NCI-H1694 (cell line): ENCODE measurements at regions not wholly inside any gene's neighbourhood (a gene's known extent, or its start where the extent isn't known, plus 50 kb on each side); places are given as distances from the start of the nearest gene placed in this dataset.
A peak's percentile ranks its signal among the peaks of the same experiment; 100 is the strongest.

Source experiments
- DNase-seq: peaks from one replicate; lab custom pipeline; 2025; lab: John Stamatoyannopoulos, UW

DNA sequence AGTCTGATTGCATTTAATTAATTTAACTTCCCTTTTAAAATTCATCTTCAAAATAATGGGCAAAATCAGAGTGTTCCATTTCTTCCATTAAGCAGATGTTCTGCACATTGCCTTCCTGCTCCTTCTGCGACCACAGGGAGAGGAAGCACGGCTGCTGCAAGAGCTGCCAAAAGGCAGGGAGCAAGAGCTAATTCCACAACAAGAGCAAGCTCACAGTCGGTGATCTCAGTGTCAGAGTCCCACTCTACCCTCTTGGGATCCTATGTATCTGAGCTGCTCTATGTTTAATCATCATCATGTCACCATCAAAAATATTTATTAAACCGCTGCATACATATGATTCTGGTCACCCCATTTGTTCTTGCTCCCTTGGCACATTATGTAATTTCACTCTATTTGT lies 255.3 kb upstream of the CAMK1G start:
- peak; percentile 5 for DNase-seq

DNA sequence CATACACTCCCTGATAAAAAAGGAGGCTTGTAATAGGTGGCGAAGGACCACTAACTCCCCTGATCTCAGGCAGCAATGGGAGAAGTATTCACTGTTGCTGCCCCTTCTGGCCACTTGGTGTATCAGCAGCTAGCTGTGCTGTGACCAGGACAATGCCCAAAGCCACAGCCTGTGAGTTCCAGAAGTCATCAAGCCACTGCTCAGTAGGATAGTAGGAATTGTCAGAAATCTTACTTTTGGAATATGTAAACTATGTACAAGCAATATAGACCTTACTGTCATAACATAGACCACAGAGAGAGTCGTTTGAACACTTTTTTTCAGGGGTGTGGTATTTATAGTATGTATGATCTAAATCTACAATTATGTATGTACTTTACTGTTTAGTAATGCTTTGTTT lies 248.3 kb upstream of the CAMK1G start:
- peak; percentile 27 for DNase-seq

DNA sequence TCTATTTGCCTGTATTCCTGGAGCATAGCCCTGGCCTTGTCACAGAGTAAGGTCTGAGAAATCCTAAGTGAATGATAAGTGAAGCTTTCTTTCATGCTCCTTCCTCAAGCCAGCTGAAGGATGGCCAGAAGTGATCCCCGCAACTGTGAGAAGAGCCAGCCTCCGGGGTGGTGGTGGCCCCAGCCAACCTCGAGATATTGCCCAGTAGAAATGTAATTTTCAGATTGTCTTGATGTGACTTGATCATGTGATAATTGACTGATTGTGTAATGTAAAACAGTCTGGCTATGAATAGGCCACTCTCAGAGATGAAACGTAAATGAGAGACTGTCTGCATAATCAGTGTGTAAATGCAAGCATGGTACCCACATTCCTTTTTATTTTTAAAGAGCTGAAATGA lies 242.4 kb upstream of the CAMK1G start:
- no peak for DNase-seq

DNA sequence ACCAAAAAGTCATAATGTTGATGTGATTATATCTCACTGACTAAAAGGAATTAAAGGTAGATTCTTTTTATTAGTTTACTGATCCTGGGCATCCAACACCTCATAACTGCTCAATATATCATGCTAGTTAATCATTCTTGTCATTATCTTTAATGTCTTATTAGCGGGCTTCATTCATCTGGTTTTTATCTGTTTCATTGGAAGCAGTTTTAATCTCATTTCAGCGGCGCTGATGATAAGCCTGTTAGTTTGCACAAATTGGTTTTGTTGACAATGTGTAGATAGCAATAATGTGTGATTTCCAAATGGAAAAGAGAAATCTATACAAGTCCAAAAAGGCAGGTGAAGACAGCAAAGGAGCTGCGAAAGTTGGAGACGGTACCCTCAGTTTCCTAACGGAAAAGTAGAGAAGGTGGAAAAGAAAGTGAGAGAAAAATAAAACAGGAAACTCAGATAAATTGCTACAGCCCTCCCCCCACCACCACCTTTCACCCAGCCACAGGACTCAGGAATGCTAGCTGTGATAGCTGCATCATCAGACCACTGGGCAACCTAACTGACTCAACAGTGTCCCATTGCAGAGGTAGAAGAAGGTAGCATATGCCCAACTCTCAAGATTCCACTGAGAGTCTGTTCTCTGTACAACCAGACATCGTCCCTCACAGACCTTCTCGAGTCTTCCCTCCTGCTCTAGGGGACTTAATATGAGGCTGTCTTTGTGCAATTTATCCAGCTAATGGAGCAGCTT lies 241.7 kb upstream of the CAMK1G start:
- DNase-seq, result no peak

DNA sequence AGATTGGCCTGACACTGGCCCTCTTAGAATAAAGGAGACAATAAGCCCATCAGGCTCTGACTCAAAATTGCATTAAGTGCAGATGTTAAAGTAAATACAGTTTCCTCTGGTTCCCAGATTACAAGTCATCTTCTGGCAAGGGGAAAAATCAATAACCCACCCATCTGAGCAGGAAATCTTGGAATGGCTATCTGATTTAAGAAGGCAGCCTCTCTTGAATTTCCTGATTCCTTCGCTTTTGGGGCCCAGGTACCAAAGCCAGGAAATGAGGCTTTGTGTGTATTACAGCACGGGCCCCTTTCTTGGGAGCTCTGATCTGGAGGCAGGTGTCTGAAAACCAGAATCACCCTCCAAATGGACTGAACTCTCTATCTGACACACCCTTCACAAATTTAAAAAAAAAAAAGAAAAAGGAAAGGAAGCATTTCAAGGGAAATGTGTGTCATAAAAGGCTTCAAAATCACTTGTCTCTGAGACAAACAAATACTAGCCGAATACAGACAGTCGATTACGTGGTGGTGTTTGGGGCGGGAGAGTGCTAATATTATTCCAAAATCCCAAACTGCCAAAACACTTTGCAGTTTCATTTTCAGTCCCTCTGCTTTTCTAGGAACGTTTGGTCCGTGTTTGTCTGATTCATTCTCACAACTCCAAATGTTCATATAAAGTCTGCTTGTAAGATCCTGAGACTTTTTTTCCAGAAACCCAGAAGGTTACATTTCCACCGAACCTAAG lies 240.9 kb upstream of the CAMK1G start:
- DNase-seq, result no peak

DNA sequence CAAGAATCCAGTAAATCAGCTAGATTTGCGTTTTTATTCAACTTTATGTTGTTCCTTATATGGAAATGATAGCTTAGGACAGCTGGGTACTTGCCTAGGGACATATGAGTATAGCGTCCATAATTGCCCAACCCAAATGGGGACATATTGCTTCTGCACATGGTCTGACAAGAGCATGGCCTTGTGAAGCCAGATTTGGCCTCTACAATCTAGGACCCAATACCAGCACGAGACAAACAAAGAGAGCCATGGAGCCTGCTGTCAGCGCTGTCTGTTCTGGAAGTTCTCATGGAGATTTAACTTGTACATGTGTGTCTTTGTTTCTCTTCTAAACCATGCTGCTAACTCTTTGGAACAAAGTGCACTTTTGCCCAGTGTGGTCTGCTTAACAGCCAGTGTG lies 240.0 kb upstream of the CAMK1G start:
- DNase-seq, result no peak

DNA sequence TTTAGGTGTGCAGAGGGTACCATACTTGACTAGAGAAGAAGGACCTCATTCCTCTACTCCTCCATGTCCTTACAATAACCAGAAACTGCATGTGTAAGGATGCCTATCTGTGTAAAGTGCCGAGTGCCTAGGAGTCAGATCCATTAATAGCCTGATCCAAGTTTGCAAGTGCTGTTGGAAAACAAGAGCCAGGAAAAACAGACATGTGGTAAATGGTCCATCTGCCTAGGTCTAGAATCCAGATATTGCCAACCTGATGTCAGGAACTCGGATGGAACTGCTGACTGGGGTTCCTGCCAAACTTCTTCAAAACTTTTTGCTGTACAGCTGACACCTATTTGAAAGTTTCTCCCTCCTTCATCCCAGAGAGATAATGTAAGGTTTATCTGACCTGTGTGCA lies 239.4 kb upstream of the CAMK1G start:
- DNase-seq, result peak; percentile 36

DNA sequence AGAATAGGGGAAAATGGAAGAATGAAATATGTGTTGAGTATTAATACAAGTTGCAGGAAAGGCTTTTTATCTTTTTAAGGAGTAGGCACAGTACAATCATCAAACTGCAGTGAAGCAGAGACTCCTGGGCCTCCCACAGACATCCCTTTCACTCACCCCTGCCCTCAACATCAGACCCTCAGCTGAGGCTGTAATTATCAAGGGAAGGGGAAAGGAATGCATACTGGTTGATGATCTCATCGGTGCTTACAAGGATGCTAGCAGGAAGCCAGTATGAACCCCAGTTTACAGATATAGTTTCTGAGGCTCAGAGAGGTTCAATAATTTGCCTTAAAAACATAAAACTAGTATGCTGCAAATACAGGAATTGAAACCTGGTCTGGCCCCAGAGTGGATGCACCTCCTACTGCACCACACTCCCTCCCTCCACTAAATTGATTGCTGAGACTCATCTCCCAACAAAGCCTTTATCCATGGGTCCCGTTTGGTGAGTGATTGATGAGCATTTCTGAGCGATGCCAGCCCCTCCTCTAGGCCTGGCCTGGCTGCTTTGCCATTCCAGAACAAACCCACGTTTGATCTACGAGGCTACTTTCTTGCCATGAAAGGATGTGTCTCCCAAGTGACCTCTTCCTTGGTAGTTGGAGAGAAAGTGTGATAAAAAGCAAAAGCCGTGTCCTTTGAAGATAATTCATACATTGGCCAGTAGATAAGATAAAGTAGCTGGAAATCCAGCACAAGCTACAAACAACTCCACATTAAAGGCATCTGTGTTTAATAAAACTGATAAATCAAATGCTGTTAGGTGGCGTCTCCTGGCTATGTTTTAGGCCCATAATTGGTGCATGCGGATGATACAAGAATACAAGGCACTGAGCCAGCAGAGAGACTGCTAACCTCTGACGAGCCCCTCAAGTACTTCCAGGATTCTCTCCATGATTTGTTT lies 233.9 kb upstream of the CAMK1G start:
- no peak for DNase-seq

DNA sequence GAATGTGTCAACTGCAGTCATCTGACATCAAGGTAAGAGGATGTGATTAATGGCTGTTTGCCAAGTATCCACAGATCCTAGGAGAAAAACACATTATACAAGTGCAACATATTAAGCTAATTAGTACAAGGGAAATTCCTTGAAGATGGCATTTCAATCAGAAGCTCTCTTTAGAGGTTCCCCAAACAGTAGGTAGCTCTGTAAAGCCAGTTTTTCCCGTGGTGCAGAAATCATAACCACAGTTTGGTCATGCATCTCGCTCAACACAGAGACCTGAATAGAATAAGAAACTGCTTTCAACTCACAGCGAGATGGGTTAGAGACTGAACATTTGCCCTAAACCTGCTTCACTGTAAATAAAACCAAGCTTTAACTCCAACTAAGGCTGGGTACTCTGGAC lies 230.5 kb upstream of the CAMK1G start:
- no peak for DNase-seq

DNA sequence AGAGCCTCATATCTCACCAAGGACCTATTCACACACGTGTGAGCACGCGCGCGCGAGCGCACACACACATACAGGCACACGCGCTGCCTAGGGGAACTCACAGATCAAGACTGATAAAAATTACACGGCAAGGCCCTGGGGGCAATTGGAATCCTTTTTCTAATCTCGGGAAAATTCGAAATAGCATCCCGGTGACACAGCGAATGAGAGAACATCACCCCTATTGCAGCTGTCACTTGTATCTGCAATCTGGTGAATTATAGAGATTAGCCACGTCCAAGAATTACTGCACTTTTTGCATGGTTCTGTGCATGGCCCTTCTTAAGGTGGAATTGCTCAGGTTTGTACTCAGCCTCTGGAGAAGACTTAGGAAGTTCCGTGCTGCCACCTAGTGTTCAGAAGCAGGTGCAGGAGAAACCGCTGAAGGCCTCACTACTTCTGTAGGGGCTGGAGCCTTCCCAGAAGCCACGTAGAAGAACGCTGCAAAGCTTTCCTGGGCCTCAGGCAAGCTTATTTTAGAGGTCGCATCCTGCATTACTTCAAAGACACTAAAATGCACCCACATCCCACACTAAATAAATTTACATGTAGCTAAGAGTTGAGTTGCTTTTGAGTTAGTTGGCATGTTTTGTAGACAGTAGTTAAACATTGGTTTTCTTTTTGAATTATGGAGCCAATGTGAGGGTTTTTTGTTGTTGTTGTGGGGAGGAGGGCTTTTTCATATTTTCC lies 229.2 kb upstream of the CAMK1G start:
- DNase-seq, result peak; percentile 88

DNA sequence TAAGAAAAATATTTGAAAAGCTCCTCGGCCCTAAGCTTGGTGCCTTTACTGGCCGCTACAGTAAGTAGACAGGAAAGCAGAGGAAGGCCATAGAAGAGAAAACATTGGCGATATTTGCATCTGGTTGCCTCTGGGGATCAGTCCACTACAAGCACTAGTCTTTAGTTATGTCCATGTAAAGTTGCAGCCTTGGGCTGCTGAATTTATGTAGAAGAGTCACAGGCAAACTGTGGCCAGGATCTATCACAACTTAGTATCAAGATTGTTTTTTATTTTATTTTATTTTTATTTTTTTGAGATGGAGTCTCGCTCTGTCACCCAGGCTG lies 228.7 kb upstream of the CAMK1G start:
- no peak for DNase-seq

DNA sequence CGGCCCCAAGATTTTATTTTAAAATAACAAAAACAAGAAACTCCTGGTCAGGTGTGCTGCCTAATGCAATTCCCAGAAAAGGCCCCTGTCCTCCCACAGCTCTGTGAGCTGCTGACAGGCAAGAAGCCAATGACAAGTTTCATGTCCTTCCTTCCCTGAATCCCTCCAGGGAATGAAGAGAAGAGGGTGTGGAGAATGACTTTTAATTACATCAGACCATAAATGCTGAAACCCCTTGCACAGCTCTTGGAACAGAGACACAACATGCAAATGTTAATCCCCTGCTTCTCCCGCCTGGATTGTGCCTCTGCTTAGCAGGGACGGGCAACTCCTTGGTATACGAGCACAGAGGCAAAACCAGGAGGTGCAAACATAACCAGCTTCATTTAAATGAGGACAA lies 228.1 kb upstream of the CAMK1G start:
- no peak for DNase-seq

DNA sequence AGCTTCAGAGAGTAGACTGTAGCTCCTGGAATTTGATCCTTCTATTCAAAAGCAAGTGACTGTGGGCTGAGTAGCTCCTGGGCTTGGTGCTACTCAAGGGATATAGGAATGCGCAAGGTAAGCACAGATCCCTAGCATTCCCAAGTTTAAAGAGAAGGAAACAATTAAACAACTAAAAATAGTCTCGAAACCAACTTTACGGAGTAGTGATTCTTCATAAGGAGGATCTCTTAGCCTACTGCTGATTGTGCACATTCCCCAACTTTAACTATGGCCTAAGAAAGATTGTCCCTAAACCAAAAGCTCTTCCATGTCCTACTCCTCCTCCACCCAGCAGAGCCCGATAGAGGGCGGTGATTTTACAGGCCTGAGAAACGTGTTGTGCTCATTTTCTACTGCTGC lies 226.5 kb upstream of the CAMK1G start:
- DNase-seq, result no peak

DNA sequence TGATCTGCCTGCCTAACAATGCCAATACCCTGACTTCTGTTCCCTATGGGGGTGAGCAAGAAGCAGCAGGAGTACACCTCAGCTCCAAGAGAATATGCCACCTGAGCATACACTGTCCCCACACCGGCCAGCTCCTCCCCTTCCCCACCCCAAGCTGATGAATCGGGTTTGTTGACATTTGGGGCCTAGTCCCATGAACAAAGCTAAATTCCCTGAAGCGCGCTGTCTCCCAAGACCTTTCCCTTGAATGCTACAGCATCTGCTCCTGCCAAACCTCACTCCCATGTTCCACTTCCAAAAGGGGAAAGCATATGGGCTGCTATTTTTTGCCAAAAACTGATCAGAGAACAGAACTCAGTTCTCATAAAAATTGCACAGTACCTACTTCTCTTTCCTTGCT lies 220.4 kb upstream of the CAMK1G start:
- DNase-seq, result peak; percentile 94

DNA sequence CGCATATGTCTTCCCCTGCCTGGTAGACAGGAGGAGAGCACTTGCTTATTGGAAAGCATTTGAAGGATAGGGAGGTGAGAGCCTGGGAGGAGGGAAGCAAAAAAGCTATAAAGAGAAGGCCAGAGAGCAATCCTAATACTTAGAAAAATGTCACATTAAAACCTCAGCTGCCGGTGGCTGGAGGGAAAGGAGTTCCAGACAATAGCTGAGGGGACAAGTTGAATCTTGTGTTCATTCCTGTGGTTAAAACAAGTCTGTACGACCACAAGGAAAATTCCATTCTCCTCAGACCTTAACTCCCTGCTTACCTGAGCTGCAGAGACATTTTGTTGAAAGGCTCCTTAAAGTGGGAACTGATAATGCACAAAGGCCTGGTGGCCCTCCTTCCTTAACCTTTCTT lies 218.8 kb upstream of the CAMK1G start:
- no peak for DNase-seq

DNA sequence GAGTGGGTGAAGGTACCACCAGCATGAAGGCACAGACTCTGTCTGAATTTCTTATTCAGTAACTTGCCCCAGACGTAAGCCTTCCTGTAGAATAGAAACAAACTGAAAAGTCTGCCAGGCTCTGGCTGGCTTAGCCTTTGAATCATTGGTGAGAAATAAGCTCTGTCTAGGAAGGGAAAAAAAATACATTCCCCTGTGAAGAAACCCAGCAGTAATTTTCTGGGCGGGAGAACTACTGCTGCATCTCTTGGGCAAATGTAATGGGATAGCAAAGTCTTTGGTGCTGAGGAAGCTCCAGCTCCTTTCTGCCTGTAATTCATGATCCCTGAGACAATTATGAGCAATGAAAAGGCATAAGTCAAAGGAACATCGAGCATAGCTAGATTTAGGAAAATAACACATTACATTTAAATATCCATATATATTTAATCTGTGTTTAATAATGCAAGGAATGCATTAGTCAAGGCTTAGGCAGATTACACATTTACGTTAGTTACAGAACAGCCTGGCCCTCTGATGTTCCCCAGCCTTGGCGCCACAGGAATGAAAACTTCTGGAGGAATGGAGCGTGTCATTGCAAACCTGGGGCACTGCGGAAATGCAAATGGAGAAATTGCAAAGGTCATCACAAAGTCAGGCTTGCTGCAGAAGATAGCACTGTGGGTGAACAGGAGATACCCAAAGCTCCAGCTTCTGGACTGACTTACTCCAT lies 216.3 kb upstream of the CAMK1G start:
- DNase-seq, result no peak

DNA sequence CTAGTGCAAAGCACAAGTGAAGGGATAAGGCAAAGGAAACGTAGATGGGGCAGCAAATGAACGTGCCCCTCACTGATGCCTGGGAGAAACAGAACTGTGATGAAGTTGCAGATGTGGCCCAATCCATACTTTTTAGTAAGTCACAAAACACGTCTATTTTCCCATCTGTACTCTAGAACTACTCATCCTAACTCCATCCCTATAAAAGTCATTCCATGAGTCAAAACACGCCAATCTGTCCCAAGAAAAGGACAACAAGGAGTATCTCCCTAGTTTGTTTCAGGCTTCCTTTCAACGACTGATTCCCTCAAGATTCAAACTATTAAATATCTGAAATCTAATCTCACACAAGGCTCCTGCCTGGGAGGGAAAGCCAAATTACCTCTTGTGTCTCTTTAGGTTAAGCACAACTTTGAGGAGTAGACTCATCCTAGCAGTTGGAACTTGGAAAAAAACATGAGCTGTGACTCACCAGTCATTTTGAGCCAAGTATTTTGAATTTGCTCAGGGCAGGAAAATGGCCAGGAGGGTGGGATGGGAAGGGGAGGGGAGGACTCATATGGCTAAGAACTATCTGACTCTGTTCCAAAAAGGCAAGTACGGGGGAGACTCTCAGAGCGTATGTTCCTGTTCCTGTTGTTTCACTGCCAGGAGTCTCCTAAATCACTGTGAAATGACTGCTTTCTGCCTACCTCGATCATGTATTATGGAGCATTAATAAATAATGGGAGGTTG lies 214.5 kb upstream of the CAMK1G start:
- peak; percentile 91 for DNase-seq

DNA sequence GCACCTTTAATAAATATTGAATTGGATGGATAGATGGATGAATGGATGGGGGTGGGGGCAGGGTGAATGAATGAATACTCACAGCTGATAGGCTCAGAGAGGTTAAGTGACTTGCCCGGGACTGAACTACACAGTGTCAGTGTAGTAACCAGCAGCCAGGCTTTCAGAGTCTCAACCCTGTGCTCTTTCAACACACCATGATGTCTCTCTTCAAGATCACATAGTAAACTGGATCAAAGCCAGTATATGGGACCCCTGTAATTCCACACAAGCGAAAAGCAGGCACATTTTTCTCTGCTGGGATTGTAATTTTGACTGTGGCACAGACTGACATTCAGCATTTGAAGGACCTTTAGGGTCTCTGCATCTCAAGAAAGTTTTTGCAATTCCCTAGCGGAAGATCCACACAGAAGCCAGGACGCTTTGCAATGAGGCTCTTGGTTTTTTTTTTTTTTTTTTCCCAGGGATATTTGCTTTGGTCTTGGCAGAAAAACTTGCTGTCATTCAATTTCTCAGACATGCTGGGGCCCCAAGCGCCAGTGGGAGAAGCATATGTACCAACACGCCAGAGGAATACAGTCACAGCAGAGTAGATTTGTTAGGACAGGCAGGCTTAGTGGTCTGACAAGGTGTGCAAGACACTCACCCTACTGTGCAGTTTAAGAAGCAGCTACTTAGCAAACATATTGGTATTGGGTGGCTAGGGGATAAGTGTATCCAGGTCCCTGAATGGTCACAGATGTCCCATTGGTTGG lies 213.1 kb upstream of the CAMK1G start:
- DNase-seq, result no peak

DNA sequence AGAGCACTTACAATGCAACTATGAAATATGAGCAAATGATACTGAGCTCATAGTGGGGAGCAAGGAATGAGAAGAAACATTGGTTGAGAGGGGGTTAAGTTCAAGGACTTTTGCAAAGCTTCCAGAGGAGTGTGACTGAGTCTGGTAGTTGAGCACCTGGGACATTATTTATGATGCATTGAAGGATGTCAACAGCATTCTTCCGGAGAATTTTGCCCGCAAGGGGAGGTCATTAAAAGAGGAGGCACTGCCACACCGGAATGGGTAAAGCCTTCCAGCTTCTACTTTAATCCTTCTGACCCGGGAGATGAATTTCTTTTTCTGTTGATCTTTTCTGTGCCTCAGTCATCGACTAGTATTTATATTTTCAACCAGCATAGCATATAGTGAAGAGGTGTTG lies 208.4 kb upstream of the CAMK1G start:
- no peak for DNase-seq
